ENCODE measurements at regions not wholly inside any gene's neighbourhood (a gene's known extent, or its start where the extent isn't known, plus 50 kb on each side); places are given as distances from the start of the nearest gene placed in this dataset.

- TF ChIP-seq CTCF (IDR thresholded peaks at IDR 0.05) = no peak
- TF ChIP-seq ZFX (IDR thresholded peaks at IDR 0.05; ENCODE audit: borderline replicate concordance) = no peak
Measured at GRCh38 chr10:31192475-31192874, 126.5 kb upstream of the ZEB1 start.

All from 22Rv1 (cell line).